Right atrium auricular region (tissue), 2 donors: ENCODE measurements at regions not wholly inside any gene's neighbourhood (a gene's known extent, or its start where the extent isn't known, plus 50 kb on each side); places are given as distances from the start of the nearest gene placed in this dataset.

ENCODE experiments used
- DNase-seq: peaks from one replicate; pipeline ENCODE4 v3.0.0-alpha.2; 2019; ENCODE audit warnings: low spot score
- H3K27ac ChIP-seq, 2 donors: fragments of 200-600 bp; sonication (generic); 1 replicate in 1 of 2; 2 replicates in 1 of 2; pipeline ENCODE4 v1.5.1; 2016 to 2019
- H3K27me3 ChIP-seq, 2 donors: fragments of 200-600 bp; sonication (generic); one replicate each; pipeline versions ENCODE4 v1.5.1 to v1.6.0; 2017 to 2019
- H3K36me3 ChIP-seq: fragments of 200-600 bp; sonication (generic); one replicate; pipeline ENCODE4 v1.5.1; 2016
- H3K4me1 ChIP-seq, 2 donors: fragments of 200-600 bp; sonication (generic); one replicate each; pipeline versions ENCODE4 v1.5.1 to v1.6.0; 2017 to 2019
- H3K4me3 ChIP-seq, 2 donors: fragments of 200-600 bp; sonication (generic); 1 replicate in 1 of 2; 2 replicates in 1 of 2; pipeline ENCODE4 v1.5.1; 2017 to 2019; ENCODE audit warnings: mild to moderate bottlenecking in 1 of 2, moderate library complexity in 1 of 2
- H3K9me3 ChIP-seq, 2 donors: fragments of 200-600 bp; sonication (generic); one replicate each; pipeline ENCODE4 v1.5.1; 2019
- CTCF ChIP-seq, 2 donors: fragments of 200-600 bp; sonication (generic); IDR thresholded peaks; one replicate each; pipeline ENCODE4 v1.5.1; 2019; ENCODE audit warnings: antibody characterized with exemption in 2 of 2

GRCh38 chrX:26411045-26411444 is 195.1 kb downstream of the MAGEB5 start:
- H3K9me3 ChIP-seq, result no peaks in the 10 kb centered on the region
- no peaks in the 10 kb centered on the region for H3K4me1 ChIP-seq
- H3K27me3 ChIP-seq, result no peaks in the 10 kb centered on the region
- no peak for TF ChIP-seq CTCF (IDR thresholded peaks at IDR 0.05)
- H3K36me3 ChIP-seq, result no peaks in the 10 kb centered on the region
- no peak overlapping the region for H3K27ac ChIP-seq
- no peak for DNase-seq
- H3K4me3 ChIP-seq, result no peak overlapping the region

- TF ChIP-seq CTCF (IDR thresholded peaks at IDR 0.05), result no peak
- no peaks in the 10 kb centered on the region for H3K36me3 ChIP-seq
- no peak overlapping the region for H3K4me3 ChIP-seq
- no peak overlapping the region for H3K27ac ChIP-seq
- H3K4me1 ChIP-seq, result no peaks in the 10 kb centered on the region
- H3K27me3 ChIP-seq, result no peaks in the 10 kb centered on the region
- no peak for DNase-seq
- no peaks in the 10 kb centered on the region for H3K9me3 ChIP-seq
Observed at GRCh38 chrX:26409636-26410035, 193.7 kb downstream of the MAGEB5 start.

GRCh38 chrX:26387906-26388305 is 171.9 kb downstream of the MAGEB5 start:
- no peaks in the 10 kb centered on the region for H3K9me3 ChIP-seq
- H3K4me1 ChIP-seq, result no peaks in the 10 kb centered on the region
- DNase-seq, result no peak
- H3K36me3 ChIP-seq, result no peaks in the 10 kb centered on the region
- no peak overlapping the region for H3K4me3 ChIP-seq
- no peaks in the 10 kb centered on the region for H3K27me3 ChIP-seq
- H3K27ac ChIP-seq, result no peak overlapping the region
- no peak for TF ChIP-seq CTCF (IDR thresholded peaks at IDR 0.05)

GRCh38 chrX:26376037-26376708 is 160.2 kb downstream of the MAGEB5 start:
- H3K9me3 ChIP-seq, result no peaks in the 10 kb centered on the region
- no peaks in the 10 kb centered on the region for H3K4me1 ChIP-seq
- H3K36me3 ChIP-seq, result no peaks in the 10 kb centered on the region
- TF ChIP-seq CTCF (IDR thresholded peaks at IDR 0.05), result no peak
- H3K27ac ChIP-seq, result no peak overlapping the region
- H3K4me3 ChIP-seq, result no peak overlapping the region
- no peak for DNase-seq
- no peaks in the 10 kb centered on the region for H3K27me3 ChIP-seq

GRCh38 chrX:26375346-26375745 is 159.4 kb downstream of the MAGEB5 start:
- Histone ChIP-seq H3K36me3 (no peaks in the 10 kb centered on the region), H3K4me1 (no peaks in the 10 kb centered on the region), H3K9me3 (no peaks in the 10 kb centered on the region), H3K27me3 (no peaks in the 10 kb centered on the region), H3K27ac (no peak overlapping the region), H3K4me3 (no peak overlapping the region)
- no peak for TF ChIP-seq CTCF (IDR thresholded peaks at IDR 0.05)
- no peak for DNase-seq

- H3K9me3 ChIP-seq, result no peaks in the 10 kb centered on the region
- no peak for TF ChIP-seq CTCF (IDR thresholded peaks at IDR 0.05)
- no peaks in the 10 kb centered on the region for H3K36me3 ChIP-seq
- no peaks in the 10 kb centered on the region for H3K4me1 ChIP-seq
- no peak for DNase-seq
- no peak overlapping the region for H3K27ac ChIP-seq
- H3K4me3 ChIP-seq, result no peak overlapping the region
- H3K27me3 ChIP-seq, result no peaks in the 10 kb centered on the region
Observed at GRCh38 chrX:26373829-26374228, 157.9 kb downstream of the MAGEB5 start.
